Glomerular visceral epithelial cell (primary cell): ENCODE measurements at regions not wholly inside any gene's neighbourhood (a gene's known extent, or its start where the extent isn't known, plus 50 kb on each side); places are given as distances from the start of the nearest gene placed in this dataset.

Source experiments
- DNase-seq: peaks from one replicate; pipeline ENCODE4 v3.0.0-alpha.2; 2016; ENCODE audit errors: extremely low spot score

- DNase-seq: no peak
These were observed 236.9 kb downstream of the PRL start for GRCh38 chr6:22059946-22060345.

GRCh38 chr6:22062807-22063408 lies 233.9 kb downstream of the PRL start:
- no peak for DNase-seq

- no peak for DNase-seq
These were observed 232.3 kb downstream of the PRL start for GRCh38 chr6:22064558-22064957.

GRCh38 chr6:22067122-22067521 lies 229.7 kb downstream of the PRL start:
- no peak for DNase-seq

- no peak for DNase-seq
These were observed 229.2 kb downstream of the PRL start for GRCh38 chr6:22067671-22068070.

GRCh38 chr6:22068561-22069305 lies 228.1 kb downstream of the PRL start:
- no peak for DNase-seq

- no peak for DNase-seq
These were observed 227.5 kb downstream of the PRL start for GRCh38 chr6:22069306-22069800.

GRCh38 chr6:22071270-22072041 lies 225.4 kb downstream of the PRL start:
- no peak for DNase-seq

- DNase-seq: no peak
These were observed 223.9 kb downstream of the PRL start for GRCh38 chr6:22072949-22073348.

GRCh38 chr6:22073516-22074198 lies 223.2 kb downstream of the PRL start:
- no peak for DNase-seq

- no peak for DNase-seq
These were observed 218.5 kb downstream of the PRL start for GRCh38 chr6:22078288-22078687.

- DNase-seq: no peak
These were observed 217.9 kb downstream of the PRL start for GRCh38 chr6:22078802-22079545.

GRCh38 chr6:22079783-22080182 lies 217.1 kb downstream of the PRL start:
- DNase-seq: no peak

GRCh38 chr6:22081709-22082108 lies 215.1 kb downstream of the PRL start:
- no peak for DNase-seq

GRCh38 chr6:22082218-22082617 lies 214.6 kb downstream of the PRL start:
- DNase-seq: no peak

GRCh38 chr6:22083119-22083518 lies 213.7 kb downstream of the PRL start:
- DNase-seq: no peak

GRCh38 chr6:22087960-22088706 lies 208.7 kb downstream of the PRL start:
- DNase-seq: no peak

- no peak for DNase-seq
These were observed 205.3 kb downstream of the PRL start for GRCh38 chr6:22091424-22091948.

GRCh38 chr6:22095836-22096235 lies 201.0 kb downstream of the PRL start:
- no peak for DNase-seq

- no peak for DNase-seq
These were observed 198.2 kb downstream of the PRL start for GRCh38 chr6:22098601-22099031.
